GM12878 (cell line): ENCODE measurements at regions not wholly inside any gene's neighbourhood (a gene's known extent, or its start where the extent isn't known, plus 50 kb on each side); places are given as distances from the start of the nearest gene placed in this dataset.

ENCODE experiments used
- ATAC-seq: fragments of 200-7000 bp; cut with Tn5 transposase; 3 replicates; pipeline ENCODE4 v1.9.1; 2020; ENCODE audit warnings: mild to moderate bottlenecking, moderate library complexity
- BruUV-seq: library from RNA; stranded (reverse); fragments of 400-500 nt; replicated peaks from 2 replicates; lab custom pipeline; 2021; lab: Mats Ljungman, UMichigan
- CTCF ChIA-PET: fragments of 300-600 bp; sonication (Branson Sonifier 250); formaldehyde crosslinking; extraction: SDS; loops from one replicate; lab custom pipeline; 2021; ENCODE audit warnings: inconsistent platforms; lab: Yijun Ruan, JAX
- POLR2A ChIA-PET: fragments of 350-600 bp; formaldehyde crosslinking; extraction: SDS; loops from one replicate; lab custom pipeline; 2021; ENCODE audit warnings: inconsistent platforms; lab: Charles Lee
- RAD21 ChIA-PET: fragments of 300-600 bp; sonication (Branson Sonifier 250); formaldehyde crosslinking; loops from one replicate; lab custom pipeline; 2023; ENCODE audit warnings: antibody characterized with exemption; ENCODE audit not compliant: unreplicated experiment; lab: Charles Lee
- SMC1A ChIA-PET: fragments of 300-600 bp; sonication (Branson Sonifier 250); formaldehyde crosslinking; loops from one replicate; lab custom pipeline; 2023; ENCODE audit not compliant: unreplicated experiment, uncharacterized antibody; lab: Charles Lee
- DNase-seq: peaks from one replicate; pipeline ENCODE4 v3.0.0-alpha.2; 2011; ENCODE audit warnings: low read depth, low spot score
- FAIRE-seq: peaks from 3 replicates; lab custom pipeline; 2011; peaks lifted over from hg19 to GRCh38; lab: Jason Lieb, UNC
- H2AFZ ChIP-seq: 2 replicates; pipeline ENCODE4 v1.6.0; 2011; ENCODE audit warnings: low read depth, low read length, control low read depth; ENCODE audit not compliant: control insufficient read depth
- H3K27ac ChIP-seq: 2 replicates; pipeline ENCODE4 v1.5.1; 2011; ENCODE audit warnings: control low read depth; ENCODE audit not compliant: control insufficient read depth, insufficient read depth
- H3K27me3 ChIP-seq, 2 experiments: replicated peaks in 1 of 2; 2 replicates each; pipeline versions ENCODE4 v1.6.0 to v1.6.1; 2011; ENCODE audit warnings: low read length in 1 of 2; ENCODE audit not compliant: control insufficient read depth in 2 of 2, insufficient read depth in 2 of 2
- H3K36me3 ChIP-seq, 2 experiments: 2 replicates each; pipeline ENCODE4 v1.5.1; 2011; ENCODE audit warnings: low read length in 1 of 2; ENCODE audit not compliant: control insufficient read depth in 2 of 2, insufficient read depth in 2 of 2
- H3K4me1 ChIP-seq: 2 replicates; pipeline ENCODE4 v1.6.1; 2011; ENCODE audit warnings: mild to moderate bottlenecking, low read length, moderate library complexity, mixed read lengths; ENCODE audit not compliant: control insufficient read depth, insufficient read depth
- H3K4me2 ChIP-seq: 2 replicates; pipeline ENCODE4 v1.6.0; 2011; ENCODE audit warnings: control low read depth; ENCODE audit not compliant: control insufficient read depth, insufficient read depth
- H3K4me3 ChIP-seq: fragments of 200-600 bp; sonication (generic); 2 replicates; pipeline ENCODE4 v1.5.1; 2016
- H3K79me2 ChIP-seq: 2 replicates; pipeline ENCODE4 v1.6.0; 2011; ENCODE audit warnings: low read length; ENCODE audit not compliant: control insufficient read depth, insufficient read depth
- H3K9ac ChIP-seq: 2 replicates; pipeline ENCODE4 v1.8.0; 2011; ENCODE audit warnings: low read length, control low read depth, mixed read lengths; ENCODE audit not compliant: control insufficient read depth, insufficient read depth
- H3K9me3 ChIP-seq: replicated peaks from 3 replicates; pipeline ENCODE4 v1.5.1; 2011; ENCODE audit warnings: mild to moderate bottlenecking, low read length; ENCODE audit not compliant: control insufficient read depth, insufficient read depth
- H4K20me1 ChIP-seq: 2 replicates; pipeline ENCODE4 v1.6.0; 2011; ENCODE audit not compliant: control insufficient read depth, insufficient read depth
- BMI1 ChIP-seq: fragments of 450-650 bp; IDR thresholded peaks from 2 replicates; pipeline ENCODE4 v1.6.1; 2016; ENCODE audit warnings: mild to moderate bottlenecking, moderate library complexity, borderline replicate concordance
- CEBPB ChIP-seq, 2 experiments: fragments of 150-350 bp in 1 of 2; IDR thresholded peaks; 2 replicates each; pipeline ENCODE4 v1.6.1; 2012 to 2014; ENCODE audit warnings: low read depth in 2 of 2, low read length in 2 of 2, borderline replicate concordance in 1 of 2, inconsistent platforms in 1 of 2
- HSF1 ChIP-seq: fragments of 150-350 bp; IDR thresholded peaks from 2 replicates; pipeline ENCODE4 v1.6.1; 2014; ENCODE audit warnings: mild to moderate bottlenecking, low read depth, low read length
- MTA2 ChIP-seq: fragments of 450-650 bp; IDR thresholded peaks from 2 replicates; pipeline ENCODE4 v1.6.1; 2016; ENCODE audit warnings: low read depth, mild to moderate bottlenecking, moderate library complexity
- MXI1 ChIP-seq: fragments of 150-350 bp; IDR thresholded peaks from 2 replicates; pipeline ENCODE4 v1.6.1; 2011; ENCODE audit warnings: low read depth, mild to moderate bottlenecking, inconsistent platforms, low read length, improper control_type of control experiment
- NR2C2 ChIP-seq: IDR thresholded peaks from 2 replicates; pipeline ENCODE4 v1.6.1; 2011; ENCODE audit warnings: borderline replicate concordance, low read depth; ENCODE audit not compliant: control insufficient read depth, insufficient read length
- RFX5 ChIP-seq: IDR thresholded peaks from 2 replicates; pipeline ENCODE4 v1.6.1; 2011; ENCODE audit warnings: low read depth, low read length, improper control_type of control experiment
- SIN3A ChIP-seq: IDR thresholded peaks from 2 replicates; pipeline ENCODE4 v1.6.1; 2012; ENCODE audit warnings: low read depth, low read length, improper control_type of control experiment
- SKIL ChIP-seq: fragments of 450-650 bp; IDR thresholded peaks from 2 replicates; pipeline ENCODE4 v1.6.1; 2017; ENCODE audit warnings: mild to moderate bottlenecking, low read depth, inconsistent platforms; ENCODE audit not compliant: poor library complexity, severe bottlenecking
- USF1 ChIP-seq: IDR thresholded peaks from 2 replicates; pipeline ENCODE4 v1.6.1; 2011; ENCODE audit warnings: borderline replicate concordance, low read depth, mild to moderate bottlenecking, moderate library complexity, mixed read lengths, low read length; ENCODE audit not compliant: insufficient read depth; ENCODE audit errors: extremely low read length
- WGBS: methylation state at CpG from one replicate; pipeline ENCODE4 v1.1.6; 2016; ENCODE audit warnings: low lambda C conversion rate; ENCODE audit not compliant: insufficient replicate concordance, insufficient coverage; ENCODE audit errors: missing lambda C conversion rate; 5-methylcytosine and 5-hydroxymethylcytosine counted together
- in situ Hi-C: fragments of 300-500 bp; cut with MboI; formaldehyde crosslinking; loops from 9 replicates; pipeline ENCODE4 v1.14.3; 2018; ENCODE audit warnings: mixed read lengths
- intact Hi-C: fragments of 100-400 bp; cut with micrococcal nuclease; formaldehyde crosslinking; loops from one replicate; pipeline ENCODE4 v1.14.2; 2022; ENCODE audit not compliant: unreplicated experiment
- TF ChIP-seq, protein P1 (sequence below): IDR thresholded peaks from 2 replicates; pipeline ENCODE4 v1.6.1; 2012; ENCODE audit warnings: mild to moderate bottlenecking, low read depth, low read length
- TF ChIP-seq, protein P2 (sequence below): fragments of 450-650 bp; IDR thresholded peaks from 2 replicates; pipeline ENCODE4 v1.6.1; 2018; ENCODE audit warnings: borderline replicate concordance, mild to moderate bottlenecking; ENCODE audit not compliant: partially characterized antibody

GRCh38 chr12:61250303-61250702 lies 1009.9 kb upstream of the USP15 start (continued):
- no peak for TF ChIP-seq SKIL

DNA sequence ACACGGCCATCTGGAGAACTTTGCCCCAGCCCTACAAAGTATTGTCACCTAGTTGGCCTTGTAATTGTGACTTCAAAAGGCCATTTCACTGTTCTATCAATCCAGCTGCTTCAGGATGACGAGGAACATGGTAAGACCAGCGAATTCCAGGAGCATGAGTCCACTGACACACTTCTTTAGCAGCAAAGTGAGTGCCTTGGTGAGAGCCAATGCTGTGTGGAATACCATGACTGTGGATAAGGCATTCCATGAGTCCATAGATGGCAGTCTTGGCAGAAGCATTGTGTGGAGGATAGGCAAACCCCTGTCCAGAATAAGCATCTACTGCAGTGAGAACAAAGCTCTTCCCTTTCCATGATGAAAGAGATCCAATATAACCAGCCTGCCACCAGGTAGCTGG lies 1009.1 kb upstream of the USP15 start:
- ChIA-PET CTCF (no interaction called here), SMC1A (no interaction called here), RAD21 (no interaction called here), POLR2A (no interaction called here)
- no peak overlapping the region for H2AFZ ChIP-seq
- H4K20me1 ChIP-seq = no peaks in the 10 kb centered on the region
- no peaks in the 10 kb centered on the region for H3K9me3 ChIP-seq
- in situ Hi-C loops (no loop called here), intact Hi-C loops (no loop called here)
- H3K4me3 ChIP-seq = no peak overlapping the region
- no peak overlapping the region for H3K9ac ChIP-seq
- WGBS = 2% methylated on average over 3 of the region's 3 CpGs
- no peak overlapping the region for H3K4me2 ChIP-seq
- no peaks in the 10 kb centered on the region for H3K27me3 ChIP-seq
- no peak overlapping the region for H3K27ac ChIP-seq
- no peak for DNase-seq
- BruUV-seq = no TSS peak
- no peaks in the 10 kb centered on the region for H3K79me2 ChIP-seq
- no peaks in the 10 kb centered on the region for H3K4me1 ChIP-seq
- FAIRE-seq = no peak
- no peak for ATAC-seq
- no peaks in the 10 kb centered on the region for H3K36me3 ChIP-seq
- TF ChIP-seq, protein P1, sequence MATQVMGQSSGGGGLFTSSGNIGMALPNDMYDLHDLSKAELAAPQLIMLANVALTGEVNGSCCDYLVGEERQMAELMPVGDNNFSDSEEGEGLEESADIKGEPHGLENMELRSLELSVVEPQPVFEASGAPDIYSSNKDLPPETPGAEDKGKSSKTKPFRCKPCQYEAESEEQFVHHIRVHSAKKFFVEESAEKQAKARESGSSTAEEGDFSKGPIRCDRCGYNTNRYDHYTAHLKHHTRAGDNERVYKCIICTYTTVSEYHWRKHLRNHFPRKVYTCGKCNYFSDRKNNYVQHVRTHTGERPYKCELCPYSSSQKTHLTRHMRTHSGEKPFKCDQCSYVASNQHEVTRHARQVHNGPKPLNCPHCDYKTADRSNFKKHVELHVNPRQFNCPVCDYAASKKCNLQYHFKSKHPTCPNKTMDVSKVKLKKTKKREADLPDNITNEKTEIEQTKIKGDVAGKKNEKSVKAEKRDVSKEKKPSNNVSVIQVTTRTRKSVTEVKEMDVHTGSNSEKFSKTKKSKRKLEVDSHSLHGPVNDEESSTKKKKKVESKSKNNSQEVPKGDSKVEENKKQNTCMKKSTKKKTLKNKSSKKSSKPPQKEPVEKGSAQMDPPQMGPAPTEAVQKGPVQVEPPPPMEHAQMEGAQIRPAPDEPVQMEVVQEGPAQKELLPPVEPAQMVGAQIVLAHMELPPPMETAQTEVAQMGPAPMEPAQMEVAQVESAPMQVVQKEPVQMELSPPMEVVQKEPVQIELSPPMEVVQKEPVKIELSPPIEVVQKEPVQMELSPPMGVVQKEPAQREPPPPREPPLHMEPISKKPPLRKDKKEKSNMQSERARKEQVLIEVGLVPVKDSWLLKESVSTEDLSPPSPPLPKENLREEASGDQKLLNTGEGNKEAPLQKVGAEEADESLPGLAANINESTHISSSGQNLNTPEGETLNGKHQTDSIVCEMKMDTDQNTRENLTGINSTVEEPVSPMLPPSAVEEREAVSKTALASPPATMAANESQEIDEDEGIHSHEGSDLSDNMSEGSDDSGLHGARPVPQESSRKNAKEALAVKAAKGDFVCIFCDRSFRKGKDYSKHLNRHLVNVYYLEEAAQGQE = no peak
- TF ChIP-seq RFX5 = no peak
- no peak for TF ChIP-seq NR2C2
- no peak for TF ChIP-seq HSF1
- TF ChIP-seq, protein P2, sequence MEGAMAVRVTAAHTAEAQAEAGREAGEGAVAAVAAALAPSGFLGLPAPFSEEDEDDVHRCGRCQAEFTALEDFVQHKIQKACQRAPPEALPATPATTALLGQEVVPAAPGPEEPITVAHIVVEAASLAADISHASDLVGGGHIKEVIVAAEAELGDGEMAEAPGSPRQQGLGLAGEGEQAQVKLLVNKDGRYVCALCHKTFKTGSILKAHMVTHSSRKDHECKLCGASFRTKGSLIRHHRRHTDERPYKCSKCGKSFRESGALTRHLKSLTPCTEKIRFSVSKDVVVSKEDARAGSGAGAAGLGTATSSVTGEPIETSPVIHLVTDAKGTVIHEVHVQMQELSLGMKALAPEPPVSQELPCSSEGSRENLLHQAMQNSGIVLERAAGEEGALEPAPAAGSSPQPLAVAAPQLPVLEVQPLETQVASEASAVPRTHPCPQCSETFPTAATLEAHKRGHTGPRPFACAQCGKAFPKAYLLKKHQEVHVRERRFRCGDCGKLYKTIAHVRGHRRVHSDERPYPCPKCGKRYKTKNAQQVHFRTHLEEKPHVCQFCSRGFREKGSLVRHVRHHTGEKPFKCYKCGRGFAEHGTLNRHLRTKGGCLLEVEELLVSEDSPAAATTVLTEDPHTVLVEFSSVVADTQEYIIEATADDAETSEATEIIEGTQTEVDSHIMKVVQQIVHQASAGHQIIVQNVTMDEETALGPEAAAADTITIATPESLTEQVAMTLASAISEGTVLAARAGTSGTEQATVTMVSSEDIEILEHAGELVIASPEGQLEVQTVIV = no peak
- no peak for TF ChIP-seq CEBPB (IDR thresholded peaks at IDR 0.05; ENCODE audit: borderline replicate concordance in 1 of 2, low read depth in 2 of 2, low read length in 2 of 2)
- no peak for TF ChIP-seq USF1
- no peak for TF ChIP-seq MXI1
- TF ChIP-seq MTA2 = no peak
- no peak for TF ChIP-seq SIN3A
- no peak for TF ChIP-seq BMI1
